Ishikawa (cell line): ENCODE measurements at regions not wholly inside any gene's neighbourhood (a gene's known extent, or its start where the extent isn't known, plus 50 kb on each side); places are given as distances from the start of the nearest gene placed in this dataset.

Source experiments
- CREB1 ChIP-seq: IDR thresholded peaks from 2 replicates; pipeline ENCODE4 v1.6.1; 2012; ENCODE audit warnings: low read depth
- NFIC ChIP-seq: IDR thresholded peaks from 2 replicates; pipeline ENCODE4 v1.6.1; 2012
- TAF1 ChIP-seq: IDR thresholded peaks from 2 replicates; pipeline ENCODE4 v1.6.1; 2012; ENCODE audit warnings: low read depth, mild to moderate bottlenecking
- TEAD4 ChIP-seq: IDR thresholded peaks from 2 replicates; pipeline ENCODE4 v1.6.1; 2012

GRCh38 chr5:52013523-52013922 lies 630.3 kb downstream of the ISL1 start:
- no peak for TF ChIP-seq TEAD4
- TF ChIP-seq CREB1 = no peak
- no peak for TF ChIP-seq NFIC
- no peak for TF ChIP-seq TAF1
